ENCODE measurements at regions not wholly inside any gene's neighbourhood (a gene's known extent, or its start where the extent isn't known, plus 50 kb on each side); places are given as distances from the start of the nearest gene placed in this dataset.

- TF ChIP-seq POLR2A (IDR thresholded peaks at IDR 0.05) (no peak), CTCF (IDR thresholded peaks at IDR 0.05) (no peak)
Observed at GRCh38 chr16:6482696-6483468, 849.8 kb upstream of the RBFOX1 start.

Data from uterus (tissue), 2 donors.